Panc1 (cell line): ENCODE measurements at regions not wholly inside any gene's neighbourhood (a gene's known extent, or its start where the extent isn't known, plus 50 kb on each side); places are given as distances from the start of the nearest gene placed in this dataset.

Source experiments
- ATAC-seq: fragments of 200-7000 bp; cut with Tn5 transposase; 2 replicates; pipeline ENCODE4 v1.9.1; 2020; ENCODE audit warnings: mild to moderate bottlenecking, moderate library complexity
- BruUV-seq: library from RNA; stranded (reverse); fragments of 400-500 nt; replicated peaks from 2 replicates; lab custom pipeline; 2021; lab: Mats Ljungman, UMichigan
- CTCF ChIA-PET: fragments of 300-600 bp; sonication (Branson Sonifier 250); formaldehyde crosslinking; loops from one replicate; lab custom pipeline; 2022; ENCODE audit warnings: antibody characterized with exemption; lab: Charles Lee
- POLR2A ChIA-PET: fragments of 300-600 bp; sonication (Branson Sonifier 250); formaldehyde crosslinking; loops from one replicate; lab custom pipeline; 2022; ENCODE audit warnings: antibody characterized with exemption; lab: Charles Lee
- DNase-seq: peaks from one replicate; pipeline ENCODE4 v3.0.0-alpha.2; 2010; ENCODE audit warnings: low read depth, low spot score
- H3K27ac ChIP-seq: 2 replicates; pipeline ENCODE4 v1.5.1; 2011; ENCODE audit warnings: mild to moderate bottlenecking, low read length, inconsistent platforms
- H3K27me3 ChIP-seq: fragments of 200-500 bp; sonication (Bioruptor generic); 2 replicates; pipeline ENCODE4 v1.6.0; 2014; ENCODE audit warnings: low read length, inconsistent platforms; ENCODE audit not compliant: control insufficient read depth, insufficient read depth
- H3K36me3 ChIP-seq: fragments of 200-500 bp; sonication (Bioruptor generic); 2 replicates; pipeline ENCODE4 v1.5.1; 2014; ENCODE audit warnings: inconsistent platforms, mild to moderate bottlenecking, low read length, moderate library complexity; ENCODE audit not compliant: control insufficient read depth, insufficient read depth
- H3K4me1 ChIP-seq: 2 replicates; pipeline ENCODE4 v1.5.1; 2011; ENCODE audit warnings: inconsistent platforms, mild to moderate bottlenecking, low read length, moderate library complexity; ENCODE audit not compliant: control insufficient read depth, insufficient read depth
- H3K4me3 ChIP-seq, 2 experiments: 2 replicates each; pipeline ENCODE4 v1.5.1; 2011 to 2012; ENCODE audit warnings: low read depth in 2 of 2, low read length in 2 of 2, mild to moderate bottlenecking in 2 of 2, inconsistent platforms in 1 of 2, moderate library complexity in 1 of 2
- H3K9me3 ChIP-seq: fragments of 200-500 bp; sonication (Bioruptor generic); 2 replicates; pipeline ENCODE4 v1.5.1; 2014; ENCODE audit warnings: low read depth, mild to moderate bottlenecking, inconsistent platforms, low read length, moderate library complexity; ENCODE audit not compliant: control insufficient read depth, insufficient read depth
- CTCF ChIP-seq: fragments of 450-650 bp; IDR thresholded peaks from 2 replicates; pipeline ENCODE4 v1.5.1; 2017; ENCODE audit warnings: mild to moderate bottlenecking
- POLR2AphosphoS5 ChIP-seq: IDR thresholded peaks from 2 replicates; pipeline ENCODE4 v1.6.1; 2012; ENCODE audit warnings: mild to moderate bottlenecking, low read depth, low read length, moderate library complexity
- REST ChIP-seq, 2 experiments: IDR thresholded peaks; 2 replicates each; pipeline ENCODE4 v1.6.1; 2011 to 2012; ENCODE audit warnings: low read depth in 2 of 2, control low read depth in 1 of 2, low read length in 1 of 2, mild to moderate bottlenecking in 1 of 2, moderate library complexity in 1 of 2; ENCODE audit not compliant: insufficient read depth in 1 of 2
- SIN3A ChIP-seq: IDR thresholded peaks from 2 replicates; pipeline ENCODE4 v1.6.1; 2012; ENCODE audit warnings: low read depth, mild to moderate bottlenecking, low read length, moderate library complexity, borderline replicate concordance; ENCODE audit not compliant: insufficient read depth
- TCF7L2 ChIP-seq: IDR thresholded peaks from 2 replicates; pipeline ENCODE4 v1.6.1; 2011; ENCODE audit warnings: mild to moderate bottlenecking, low read depth, low read length, inconsistent platforms
- in situ Hi-C: cut with HindIII; loops from 2 replicates; pipeline ENCODE4 v1.10.0; 2016; ENCODE audit warnings: low sequenced_read_pairs, low pct_unique_long_range_greater_than_20kb
- intact Hi-C: fragments of 100-400 bp; cut with micrococcal nuclease; formaldehyde crosslinking; loops from one replicate; pipeline ENCODE4 v1.10.0; 2022; ENCODE audit not compliant: unreplicated experiment

- Histone ChIP-seq H3K4me1 (no peaks in the 10 kb centered on the region), H3K36me3 (no peaks in the 10 kb centered on the region), H3K9me3 (no peaks in the 10 kb centered on the region), H3K4me3 (no peak overlapping the region), H3K27me3 (no peaks in the 10 kb centered on the region), H3K27ac (no peak overlapping the region)
- intact Hi-C loops (no loop called here), in situ Hi-C loops (no loop called here)
- no peak for ATAC-seq
- POLR2A ChIA-PET: no interaction called here
- no TSS peak for BruUV-seq
- no peak for TF ChIP-seq TCF7L2
- TF ChIP-seq REST (IDR thresholded peaks at IDR 0.05; ENCODE audit: insufficient read depth in 1 of 2, low read depth in 2 of 2, low read length in 1 of 2): no peak
- TF ChIP-seq SIN3A: no peak
- TF ChIP-seq POLR2AphosphoS5: no peak
- TF ChIP-seq CTCF: no peak
- no peak for DNase-seq
- CTCF ChIA-PET: no interaction called here
Measured at GRCh38 chr4:170697045-170697444, 607.3 kb upstream of the AADAT start.

- ATAC-seq: no peak
- Histone ChIP-seq H3K4me3 (no peak overlapping the region), H3K9me3 (no peaks in the 10 kb centered on the region), H3K36me3 (no peaks in the 10 kb centered on the region), H3K27me3 (no peaks in the 10 kb centered on the region), H3K27ac (no peak overlapping the region), H3K4me1 (no peaks in the 10 kb centered on the region)
- intact Hi-C loops (no loop called here), in situ Hi-C loops (no loop called here)
- TF ChIP-seq CTCF: no peak
- no peak for DNase-seq
- POLR2A ChIA-PET: no interaction called here
- CTCF ChIA-PET: no interaction called here
- BruUV-seq: no TSS peak
Measured at GRCh38 chr4:170691168-170691567, 601.4 kb upstream of the AADAT start.

GRCh38 chr4:170687751-170688150 is 598.0 kb upstream of the AADAT start:
- H3K36me3 ChIP-seq: no peaks in the 10 kb centered on the region
- no peaks in the 10 kb centered on the region for H3K27me3 ChIP-seq
- DNase-seq (no peak), ATAC-seq (no peak)
- no peak for TF ChIP-seq REST (IDR thresholded peaks at IDR 0.05; ENCODE audit: insufficient read depth in 1 of 2, low read depth in 2 of 2, low read length in 1 of 2)
- no peak for TF ChIP-seq CTCF
- no peaks in the 10 kb centered on the region for H3K4me1 ChIP-seq
- in situ Hi-C loops (no loop called here), intact Hi-C loops (no loop called here)
- BruUV-seq: no TSS peak
- ChIA-PET CTCF (no interaction called here), POLR2A (no interaction called here)
- no peak overlapping the region for H3K27ac ChIP-seq
- H3K4me3 ChIP-seq: no peak overlapping the region
- H3K9me3 ChIP-seq: no peaks in the 10 kb centered on the region
